ENCODE measurements at regions not wholly inside any gene's neighbourhood (a gene's known extent, or its start where the extent isn't known, plus 50 kb on each side); places are given as distances from the start of the nearest gene placed in this dataset.
"Not testable (repeated sequence)": the region's sequence is repeated elsewhere in the genome, so short reads cannot be mapped to it uniquely, and the experiment has no call there.

- no peak for DNase-seq
Observed at GRCh38 chr1:60847855-60848582, 234.3 kb upstream of the NFIA start.

GRCh38 chr1:60847391-60847790, 235.0 kb upstream of the NFIA start:
- no peak for DNase-seq

DNA sequence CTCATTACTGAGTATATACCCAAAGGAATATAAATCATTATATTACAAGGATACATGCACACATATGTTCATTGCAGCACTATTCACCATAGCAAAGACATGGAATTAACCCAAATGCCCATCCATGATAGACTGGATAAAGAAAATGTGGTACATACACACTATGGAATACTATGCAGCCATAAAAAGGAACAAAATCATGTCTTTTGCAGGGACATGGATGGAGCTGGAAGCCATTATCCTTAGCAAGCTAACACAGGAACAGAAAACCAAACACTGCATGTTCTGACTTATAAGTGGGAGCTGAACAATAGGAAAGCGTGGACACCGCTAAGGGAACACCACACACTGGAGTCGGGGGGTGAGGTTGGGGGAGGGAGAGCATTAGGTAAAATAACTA, 236.7 kb upstream of the NFIA start:
- DNase-seq, result not testable (repeated sequence)

- no peak for DNase-seq
Observed at GRCh38 chr1:60842304-60842703, 240.1 kb upstream of the NFIA start.

GRCh38 chr1:60841116-60842046, 241.0 kb upstream of the NFIA start:
- DNase-seq, result no peak

- not testable (repeated sequence) for DNase-seq
Observed at GRCh38 chr1:60840476-60840875, 241.9 kb upstream of the NFIA start.

DNA sequence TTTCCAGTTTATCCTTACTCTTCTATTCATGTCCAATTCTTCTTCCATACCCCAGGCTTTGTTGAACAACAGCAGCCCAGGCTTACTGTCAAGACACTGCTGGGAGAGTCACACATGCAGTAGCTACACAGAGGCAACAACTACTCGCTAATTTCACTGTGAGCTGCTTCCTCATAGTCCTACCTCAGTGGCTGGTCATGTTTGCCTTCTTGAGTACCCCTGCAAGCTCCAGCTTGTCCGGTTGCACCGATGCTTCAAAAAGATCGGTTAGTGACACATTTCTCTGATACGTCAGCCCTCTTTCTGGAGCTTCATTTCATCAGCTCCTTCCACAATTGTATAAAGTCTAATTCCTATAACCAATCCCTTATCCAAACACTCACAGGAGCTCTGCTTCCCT, 246.7 kb upstream of the NFIA start:
- DNase-seq, result no peak

DNA sequence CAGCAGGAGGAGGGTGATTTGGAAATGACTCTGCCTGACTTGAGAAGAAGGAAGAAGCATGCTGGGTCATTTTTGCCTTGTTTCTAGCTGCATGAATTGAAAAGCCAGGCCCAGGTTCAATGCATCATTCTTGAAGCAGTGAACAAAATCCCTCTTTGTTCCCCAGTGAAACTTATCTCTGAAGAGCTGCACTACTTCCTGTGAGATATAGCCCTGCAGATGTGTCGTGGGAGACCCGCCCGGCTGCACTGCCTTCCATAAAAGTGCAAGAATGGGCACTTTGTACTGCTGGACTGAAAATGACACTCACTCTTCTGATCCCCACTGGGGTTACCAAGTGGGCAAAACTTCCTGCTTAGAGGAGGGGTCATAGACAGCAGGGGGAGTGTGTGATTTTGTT, 249.2 kb upstream of the NFIA start:
- DNase-seq, result no peak

DNA sequence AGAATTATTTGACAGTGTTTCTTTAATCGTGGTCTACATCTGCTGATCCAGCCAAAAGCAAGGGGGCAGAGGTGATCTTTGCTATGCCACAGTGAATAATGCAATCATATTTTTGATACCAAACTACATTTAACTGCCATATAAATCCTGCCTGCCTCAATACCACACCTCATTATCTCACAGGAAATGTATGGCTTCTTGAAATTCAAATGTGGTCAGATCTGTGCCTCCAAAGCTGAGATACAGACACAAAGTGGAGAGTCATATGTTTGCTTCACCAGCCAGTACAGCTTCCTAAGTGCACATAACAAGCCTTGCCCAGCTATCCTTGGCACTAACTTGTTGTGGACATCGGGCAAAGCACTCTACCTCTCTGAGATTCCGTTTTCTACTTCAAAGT, 250.0 kb upstream of the NFIA start:
- DNase-seq, result no peak

- DNase-seq, result no peak
Observed at GRCh38 chr1:60831780-60832179, 250.6 kb upstream of the NFIA start.

DNA sequence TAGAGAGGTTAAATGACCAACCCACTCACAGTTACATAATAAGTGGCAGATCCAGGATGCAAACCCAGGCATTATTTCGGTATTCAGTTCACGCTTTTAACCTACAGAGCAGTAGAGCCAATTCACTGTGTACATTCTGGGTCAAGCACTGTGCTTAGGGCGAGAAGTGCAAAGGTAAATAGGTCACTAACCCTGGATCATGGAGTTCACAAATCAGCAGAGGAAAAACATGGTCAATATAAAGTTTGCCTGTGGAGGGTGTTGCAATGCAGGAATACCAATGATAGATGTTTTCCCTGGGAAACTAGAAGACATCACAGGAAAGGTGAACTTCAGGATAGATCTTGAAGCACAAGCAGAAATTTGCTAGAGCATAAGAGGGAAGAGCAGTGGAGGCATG, 253.4 kb upstream of the NFIA start:
- no peak for DNase-seq

GRCh38 chr1:60826320-60827094, 255.9 kb upstream of the NFIA start:
- no peak for DNase-seq

DNA sequence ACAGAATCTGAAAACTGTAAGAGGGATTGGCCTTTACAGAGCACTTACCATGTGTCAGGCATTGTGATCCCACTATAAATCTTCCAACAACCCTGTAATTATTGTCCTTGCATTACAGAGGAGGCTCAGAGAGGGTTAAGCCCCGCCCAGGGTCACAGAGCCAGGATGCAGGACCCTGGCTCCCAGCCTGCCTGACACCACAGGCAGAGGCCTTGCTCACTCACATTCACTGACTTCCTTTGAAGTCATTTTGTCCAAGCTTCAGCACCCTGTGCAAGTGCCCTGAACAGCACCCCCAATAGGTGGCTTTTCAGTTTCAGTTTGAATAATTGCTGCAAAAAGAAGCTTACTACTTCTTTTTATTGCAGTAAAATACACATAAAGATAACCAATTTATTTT, 256.8 kb upstream of the NFIA start:
- no peak for DNase-seq

GRCh38 chr1:60823151-60823550, 259.2 kb upstream of the NFIA start:
- no peak for DNase-seq

DNA sequence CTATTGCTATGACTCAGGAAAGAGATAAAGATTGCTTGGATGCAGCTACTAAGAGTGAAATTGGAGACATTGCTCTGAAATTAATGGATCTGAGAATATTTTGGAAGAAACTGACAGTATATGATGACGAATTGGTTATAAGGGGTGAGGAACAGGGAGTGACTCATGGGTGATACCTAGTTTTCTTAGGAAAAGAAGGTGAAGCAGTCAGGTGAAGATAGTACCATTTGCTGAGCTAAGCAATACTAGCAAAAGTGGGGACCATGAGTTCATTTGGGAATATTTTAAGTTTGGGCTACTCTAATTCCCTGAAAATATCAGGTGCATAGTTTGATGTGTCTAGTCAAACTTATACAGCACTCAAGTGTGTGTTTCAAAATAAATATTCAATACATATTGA, 260.1 kb upstream of the NFIA start:
- no peak for DNase-seq

GRCh38 chr1:60821156-60821555, 261.2 kb upstream of the NFIA start:
- DNase-seq, result no peak

DNA sequence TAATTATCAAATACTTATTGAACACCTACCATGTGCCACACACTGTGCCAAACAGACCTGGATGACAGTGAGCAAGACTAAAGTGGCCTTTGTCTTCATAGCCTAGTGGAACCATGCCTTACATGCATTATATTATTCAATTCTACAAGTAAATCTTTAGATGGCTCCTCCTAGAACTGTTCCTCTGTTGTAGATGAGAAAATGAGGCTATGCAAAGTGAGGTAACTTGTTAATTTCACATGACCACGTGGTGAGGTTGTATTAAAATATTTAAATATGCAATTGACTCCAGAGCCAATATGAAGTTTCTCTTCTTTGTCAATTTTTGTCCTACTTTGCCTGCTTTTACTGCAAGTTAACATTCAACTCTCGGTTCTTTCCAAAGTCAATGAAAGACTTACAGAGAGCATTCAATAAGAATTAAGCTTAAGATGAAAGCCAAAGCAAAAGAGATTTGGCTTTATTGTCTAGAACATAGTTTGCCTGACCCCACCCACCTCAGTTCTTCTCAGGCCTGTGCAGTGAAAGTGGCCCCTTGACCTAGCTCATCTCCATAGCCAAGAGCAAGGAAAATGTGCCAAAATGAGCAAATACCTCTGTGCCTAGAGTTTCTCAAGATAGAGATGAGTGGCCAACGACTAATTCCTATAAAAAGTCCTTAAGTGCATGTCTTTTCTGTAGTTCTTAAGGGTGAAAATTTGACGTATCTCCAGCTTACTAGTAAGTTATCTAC, 263.2 kb upstream of the NFIA start:
- DNase-seq, result no peak

GRCh38 chr1:60813071-60813470, 269.3 kb upstream of the NFIA start:
- DNase-seq, result no peak

GRCh38 chr1:60809204-60809980, 273.0 kb upstream of the NFIA start:
- no peak for DNase-seq

DNA sequence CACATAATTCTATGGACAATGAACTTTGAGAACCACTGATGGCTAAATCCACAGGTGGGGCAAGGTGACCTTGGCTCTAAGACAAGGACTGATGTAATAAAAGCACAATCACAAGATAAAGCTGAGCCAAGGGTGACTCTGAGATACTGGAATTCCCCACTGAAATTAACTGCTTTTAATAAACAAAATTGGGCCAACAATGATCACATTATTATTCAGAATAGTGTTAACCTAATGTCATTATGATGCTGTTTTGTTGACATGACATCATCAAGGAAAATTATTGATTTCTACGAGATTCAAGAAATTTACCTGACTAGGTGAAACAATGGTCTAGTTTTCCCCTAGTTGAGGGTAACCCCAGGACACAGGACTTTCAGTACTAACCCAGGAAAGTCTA, 273.7 kb upstream of the NFIA start:
- no peak for DNase-seq

GRCh38 chr1:60802884-60803283, 279.5 kb upstream of the NFIA start:
- DNase-seq, result no peak

- DNase-seq, result no peak
Observed at GRCh38 chr1:60797351-60797750, 285.0 kb upstream of the NFIA start.
